ENCODE measurements at regions not wholly inside any gene's neighbourhood (a gene's known extent, or its start where the extent isn't known, plus 50 kb on each side); places are given as distances from the start of the nearest gene placed in this dataset.

DNA sequence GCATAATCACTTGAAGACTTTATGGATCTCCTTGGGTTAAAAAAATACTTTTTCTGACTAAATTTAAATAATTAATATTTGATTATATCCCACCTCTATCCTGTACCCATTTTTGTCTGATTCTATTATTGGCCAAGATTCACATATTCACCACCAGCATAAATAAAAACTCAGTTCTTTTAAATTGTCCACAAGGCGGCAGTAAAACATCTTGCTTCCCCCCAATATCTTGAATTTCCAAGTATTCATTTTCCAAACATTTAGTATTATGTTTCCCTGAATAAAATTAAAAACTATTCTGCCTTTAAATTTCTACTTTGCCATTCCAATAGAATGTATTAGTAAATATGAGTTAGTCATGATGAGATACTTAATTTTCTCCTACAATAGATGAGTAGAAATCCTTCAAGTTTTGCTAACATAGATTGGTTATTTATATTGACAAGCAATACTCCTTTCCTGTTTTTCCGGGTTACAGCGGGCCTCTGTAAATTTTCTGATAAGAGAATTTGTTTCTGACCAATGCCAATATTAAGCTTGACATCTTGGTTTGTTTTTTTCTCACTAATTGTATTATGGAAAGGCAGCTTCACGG is 218.7 kb upstream of the MDFIC2 start:
- no peak overlapping the region for H3K4me2 ChIP-seq (ENCODE audit: insufficient read depth, low read length)
- H4K20me1 ChIP-seq (replicated peaks; ENCODE audit: control insufficient read depth, extremely low read depth, insufficient read depth, low read length): no peaks in the 10 kb centered on the region
- no peaks in the 10 kb centered on the region for H3K4me1 ChIP-seq (ENCODE audit: control insufficient read depth, extremely low read depth, insufficient read depth, low read length)
- DNase-seq (ENCODE audit: low read depth, low spot score) (peak; percentile 52), FAIRE-seq (no peak)
- H3K27me3 ChIP-seq (ENCODE audit: control insufficient read depth in 2 of 2, insufficient read depth in 2 of 2, low read length in 2 of 2): peaks cover 7 to 9% of the 10 kb centered on the region in 2 experiments
- ChIA-PET CTCF (interaction anchor here (0.9 to 3.5 kb wide), 11 partner anchors 17 to 1152 kb away, joined by 3 to 43 read pairs (median 5); no protein-coding TSS in a partner anchor), POLR2A (no interaction called here)
- TF ChIP-seq, protein P1, sequence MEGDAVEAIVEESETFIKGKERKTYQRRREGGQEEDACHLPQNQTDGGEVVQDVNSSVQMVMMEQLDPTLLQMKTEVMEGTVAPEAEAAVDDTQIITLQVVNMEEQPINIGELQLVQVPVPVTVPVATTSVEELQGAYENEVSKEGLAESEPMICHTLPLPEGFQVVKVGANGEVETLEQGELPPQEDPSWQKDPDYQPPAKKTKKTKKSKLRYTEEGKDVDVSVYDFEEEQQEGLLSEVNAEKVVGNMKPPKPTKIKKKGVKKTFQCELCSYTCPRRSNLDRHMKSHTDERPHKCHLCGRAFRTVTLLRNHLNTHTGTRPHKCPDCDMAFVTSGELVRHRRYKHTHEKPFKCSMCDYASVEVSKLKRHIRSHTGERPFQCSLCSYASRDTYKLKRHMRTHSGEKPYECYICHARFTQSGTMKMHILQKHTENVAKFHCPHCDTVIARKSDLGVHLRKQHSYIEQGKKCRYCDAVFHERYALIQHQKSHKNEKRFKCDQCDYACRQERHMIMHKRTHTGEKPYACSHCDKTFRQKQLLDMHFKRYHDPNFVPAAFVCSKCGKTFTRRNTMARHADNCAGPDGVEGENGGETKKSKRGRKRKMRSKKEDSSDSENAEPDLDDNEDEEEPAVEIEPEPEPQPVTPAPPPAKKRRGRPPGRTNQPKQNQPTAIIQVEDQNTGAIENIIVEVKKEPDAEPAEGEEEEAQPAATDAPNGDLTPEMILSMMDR (IDR thresholded peaks at IDR 0.05; ENCODE audit: extremely low read depth in 1 of 2, insufficient read depth in 1 of 2, low read depth in 1 of 2, low read length in 2 of 2): peak; percentile 7 to 28
- TF ChIP-seq JUN (IDR thresholded peaks at IDR 0.05; ENCODE audit: borderline replicate concordance, insufficient read depth, insufficient read length, low read depth): no peak
- H3K9ac ChIP-seq (replicated peaks; ENCODE audit: extremely low read depth, insufficient read depth, low read length): no peak overlapping the region
- no peaks in the 10 kb centered on the region for H3K36me3 ChIP-seq (ENCODE audit: control insufficient read depth in 2 of 2, extremely low read depth in 1 of 2, insufficient read depth in 2 of 2, low read length in 2 of 2)
- dilution Hi-C loops (cut with MboI; ENCODE audit: extremely low pct_ligation_motif_present, low sequenced_read_pairs): no loop called here
- no peak overlapping the region for H3K27ac ChIP-seq (ENCODE audit: insufficient read depth, low read depth, low read length)
- intact Hi-C loops (cut with micrococcal nuclease): loop anchor here (1.0 to 5.0 kb wide), 7 partner anchors 441 to 1150 kb away; no protein-coding TSS in a partner anchor
- BruUV-seq (replicated peaks): no TSS peak
- no peaks in the 10 kb centered on the region for H3K9me3 ChIP-seq (replicated peaks; ENCODE audit: control insufficient read depth, insufficient read depth, low read length)
- no peaks in the 10 kb centered on the region for H3K9me1 ChIP-seq (replicated peaks; ENCODE audit: control insufficient read depth, extremely low read depth, insufficient read depth, low read length)
- no peaks in the 10 kb centered on the region for H3K79me2 ChIP-seq (ENCODE audit: control insufficient read depth, insufficient read depth, low read length)
- H2AFZ ChIP-seq (ENCODE audit: low read depth, low read length): no peak overlapping the region
- no peak overlapping the region for H3K4me3 ChIP-seq (replicated peaks in 1 of 3; ENCODE audit: insufficient read depth in 1 of 3, low read depth in 1 of 3, low read length in 3 of 3)

DNA sequence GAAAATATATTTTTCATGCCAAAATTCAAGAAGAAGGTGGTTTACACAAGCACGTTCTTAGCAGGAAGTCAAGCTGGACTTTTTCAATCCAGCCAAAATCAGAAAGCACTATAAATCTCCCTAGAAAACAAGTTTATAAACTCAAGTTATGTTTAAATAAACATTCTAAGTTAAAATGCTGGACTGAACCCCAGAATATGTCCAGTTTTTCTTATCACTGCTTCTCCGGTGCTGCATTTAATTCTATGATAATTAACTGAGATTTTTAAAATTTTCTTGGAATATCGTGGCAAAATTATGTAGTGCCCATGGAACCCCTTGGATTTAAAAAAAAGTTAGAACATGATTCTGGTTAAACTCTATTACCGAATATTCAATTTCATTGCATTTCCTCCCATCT is 218.2 kb upstream of the MDFIC2 start:
- no peak for FAIRE-seq
- no peak for DNase-seq (ENCODE audit: low read depth, low spot score)
- no peaks in the 10 kb centered on the region for H3K9me3 ChIP-seq (replicated peaks; ENCODE audit: control insufficient read depth, insufficient read depth, low read length)
- no peak overlapping the region for H3K4me3 ChIP-seq (replicated peaks in 1 of 3; ENCODE audit: insufficient read depth in 1 of 3, low read depth in 1 of 3, low read length in 3 of 3)
- dilution Hi-C loops (cut with MboI; ENCODE audit: extremely low pct_ligation_motif_present, low sequenced_read_pairs) (no loop called here), intact Hi-C loops (cut with micrococcal nuclease) (loop anchor here (1.0 to 5.0 kb wide), 7 partner anchors 440 to 1151 kb away; no protein-coding TSS in a partner anchor)
- ChIA-PET CTCF (interaction anchor here (1.5 to 3.5 kb wide), 2 partner anchors 18 to 1121 kb away, joined by 5 to 43 read pairs; no protein-coding TSS in a partner anchor), POLR2A (no interaction called here)
- no peak overlapping the region for H2AFZ ChIP-seq (ENCODE audit: low read depth, low read length)
- H3K4me2 ChIP-seq (ENCODE audit: insufficient read depth, low read length): no peak overlapping the region
- BruUV-seq (replicated peaks): no TSS peak
- no peaks in the 10 kb centered on the region for H3K36me3 ChIP-seq (ENCODE audit: control insufficient read depth in 2 of 2, extremely low read depth in 1 of 2, insufficient read depth in 2 of 2, low read length in 2 of 2)
- no peak overlapping the region for H3K9ac ChIP-seq (replicated peaks; ENCODE audit: extremely low read depth, insufficient read depth, low read length)
- H3K9me1 ChIP-seq (replicated peaks; ENCODE audit: control insufficient read depth, extremely low read depth, insufficient read depth, low read length): no peaks in the 10 kb centered on the region
- peaks cover 4 to 9% of the 10 kb centered on the region in 2 experiments for H3K27me3 ChIP-seq (ENCODE audit: control insufficient read depth in 2 of 2, insufficient read depth in 2 of 2, low read length in 2 of 2)
- no peaks in the 10 kb centered on the region for H3K4me1 ChIP-seq (ENCODE audit: control insufficient read depth, extremely low read depth, insufficient read depth, low read length)
- no peaks in the 10 kb centered on the region for H4K20me1 ChIP-seq (replicated peaks; ENCODE audit: control insufficient read depth, extremely low read depth, insufficient read depth, low read length)
- no peak overlapping the region for H3K27ac ChIP-seq (ENCODE audit: insufficient read depth, low read depth, low read length)
- H3K79me2 ChIP-seq (ENCODE audit: control insufficient read depth, insufficient read depth, low read length): no peaks in the 10 kb centered on the region
- TF ChIP-seq FOS (IDR thresholded peaks at IDR 0.05; ENCODE audit: borderline replicate concordance, insufficient read depth, low read length) (no peak), EZH2 (IDR thresholded peaks at IDR 0.05; ENCODE audit: borderline replicate concordance, low read depth, low read length, severe bottlenecking) (no peak), MYC (IDR thresholded peaks at IDR 0.05; ENCODE audit: low read depth, low read length) (no peak), POLR2A (IDR thresholded peaks at IDR 0.05; ENCODE audit: low read depth, low read length) (no peak), POLR2AphosphoS5 (IDR thresholded peaks at IDR 0.05; ENCODE audit: insufficient read depth, low read depth, low read length) (no peak), GATA2 (IDR thresholded peaks at IDR 0.05; ENCODE audit: insufficient read depth, insufficient read length, low read depth, low read length) (no peak)
- TF ChIP-seq, protein P2, sequence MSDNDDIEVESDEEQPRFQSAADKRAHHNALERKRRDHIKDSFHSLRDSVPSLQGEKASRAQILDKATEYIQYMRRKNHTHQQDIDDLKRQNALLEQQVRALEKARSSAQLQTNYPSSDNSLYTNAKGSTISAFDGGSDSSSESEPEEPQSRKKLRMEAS (IDR thresholded peaks at IDR 0.05; ENCODE audit: insufficient read depth, insufficient read length): no peak
- TF ChIP-seq, protein P1 (IDR thresholded peaks at IDR 0.05; ENCODE audit: extremely low read depth in 1 of 2, insufficient read depth in 1 of 2, low read depth in 1 of 2, low read length in 2 of 2): no peak

Data from endothelial cell of umbilical vein (primary cell).